HepG2 (cell line): ENCODE measurements at regions not wholly inside any gene's neighbourhood (a gene's known extent, or its start where the extent isn't known, plus 50 kb on each side); places are given as distances from the start of the nearest gene placed in this dataset.

Source experiments
- EZH2 ChIP-seq: conservative IDR thresholded peaks from 2 replicates; pipeline ENCODE4 v1.6.1; 2012; ENCODE audit warnings: mild to moderate bottlenecking, low read depth, low read length, moderate library complexity
- MEIS1 ChIP-seq: sonication (generic); formaldehyde crosslinking; IDR thresholded peaks from 2 replicates; pipeline ENCODE4 v1.9.0; 2021; ENCODE audit warnings: mild to moderate bottlenecking, missing genetic modification reagents, moderate library complexity, borderline replicate concordance
- POLR2G ChIP-seq: fragments of 200-400 bp; formaldehyde crosslinking; IDR thresholded peaks from 2 replicates; pipeline ENCODE4 v1.6.1; 2018; ENCODE audit warnings: mild to moderate bottlenecking, low read depth, low read length, moderate library complexity
- ZBTB38 ChIP-seq: sonication (generic); formaldehyde crosslinking; IDR thresholded peaks from 2 replicates; pipeline ENCODE4 v1.5.1; 2020; ENCODE audit warnings: mild to moderate bottlenecking, missing genetic modification reagents
- ZNF616 ChIP-seq: sonication (generic); formaldehyde crosslinking; IDR thresholded peaks from 2 replicates; pipeline ENCODE4 v1.5.0; 2020; ENCODE audit warnings: low read depth, mild to moderate bottlenecking, missing genetic modification reagents
- TF ChIP-seq, protein P1 (sequence below): sonication (generic); formaldehyde crosslinking; IDR thresholded peaks from 2 replicates; pipeline ENCODE4 v1.5.0; 2020; ENCODE audit warnings: mild to moderate bottlenecking, missing genetic modification reagents, moderate library complexity
- TF ChIP-seq, protein P2 (sequence below): sonication (generic); formaldehyde crosslinking; IDR thresholded peaks from 2 replicates; pipeline ENCODE4 v1.4.0; 2020; ENCODE audit warnings: missing genetic modification reagents
- TF ChIP-seq, protein P3 (sequence below): sonication (generic); formaldehyde crosslinking; IDR thresholded peaks from 2 replicates; pipeline ENCODE4 v1.4.0; 2020; ENCODE audit warnings: missing genetic modification reagents

DNA sequence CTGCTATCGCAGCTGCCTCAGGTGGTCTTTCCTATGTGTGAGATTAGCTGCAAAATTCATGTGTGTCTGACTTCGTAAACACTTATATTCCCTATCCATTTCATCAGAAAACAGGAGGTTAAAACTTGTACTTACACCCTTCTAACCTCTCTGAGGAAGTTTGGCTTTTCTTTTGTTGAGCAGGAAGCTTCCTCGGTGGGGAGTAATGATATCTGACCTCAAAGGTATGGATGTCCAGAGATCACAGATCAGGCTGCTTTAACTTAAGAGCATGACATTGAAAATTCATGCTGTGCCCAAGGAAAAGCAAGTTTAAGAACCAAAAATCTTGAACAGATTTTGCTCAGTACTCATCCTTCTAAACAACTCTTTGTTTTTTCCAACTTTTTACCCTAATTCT, 429.1 kb downstream of the STIM2 start:
- TF ChIP-seq, protein P1, sequence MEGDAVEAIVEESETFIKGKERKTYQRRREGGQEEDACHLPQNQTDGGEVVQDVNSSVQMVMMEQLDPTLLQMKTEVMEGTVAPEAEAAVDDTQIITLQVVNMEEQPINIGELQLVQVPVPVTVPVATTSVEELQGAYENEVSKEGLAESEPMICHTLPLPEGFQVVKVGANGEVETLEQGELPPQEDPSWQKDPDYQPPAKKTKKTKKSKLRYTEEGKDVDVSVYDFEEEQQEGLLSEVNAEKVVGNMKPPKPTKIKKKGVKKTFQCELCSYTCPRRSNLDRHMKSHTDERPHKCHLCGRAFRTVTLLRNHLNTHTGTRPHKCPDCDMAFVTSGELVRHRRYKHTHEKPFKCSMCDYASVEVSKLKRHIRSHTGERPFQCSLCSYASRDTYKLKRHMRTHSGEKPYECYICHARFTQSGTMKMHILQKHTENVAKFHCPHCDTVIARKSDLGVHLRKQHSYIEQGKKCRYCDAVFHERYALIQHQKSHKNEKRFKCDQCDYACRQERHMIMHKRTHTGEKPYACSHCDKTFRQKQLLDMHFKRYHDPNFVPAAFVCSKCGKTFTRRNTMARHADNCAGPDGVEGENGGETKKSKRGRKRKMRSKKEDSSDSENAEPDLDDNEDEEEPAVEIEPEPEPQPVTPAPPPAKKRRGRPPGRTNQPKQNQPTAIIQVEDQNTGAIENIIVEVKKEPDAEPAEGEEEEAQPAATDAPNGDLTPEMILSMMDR (CRISPR knock-in tag), result no peak
- no peak for TF ChIP-seq MEIS1 (CRISPR knock-in tag)
- TF ChIP-seq POLR2G, result no peak
- TF ChIP-seq, protein P2, sequence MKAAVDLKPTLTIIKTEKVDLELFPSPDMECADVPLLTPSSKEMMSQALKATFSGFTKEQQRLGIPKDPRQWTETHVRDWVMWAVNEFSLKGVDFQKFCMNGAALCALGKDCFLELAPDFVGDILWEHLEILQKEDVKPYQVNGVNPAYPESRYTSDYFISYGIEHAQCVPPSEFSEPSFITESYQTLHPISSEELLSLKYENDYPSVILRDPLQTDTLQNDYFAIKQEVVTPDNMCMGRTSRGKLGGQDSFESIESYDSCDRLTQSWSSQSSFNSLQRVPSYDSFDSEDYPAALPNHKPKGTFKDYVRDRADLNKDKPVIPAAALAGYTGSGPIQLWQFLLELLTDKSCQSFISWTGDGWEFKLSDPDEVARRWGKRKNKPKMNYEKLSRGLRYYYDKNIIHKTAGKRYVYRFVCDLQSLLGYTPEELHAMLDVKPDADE (CRISPR knock-in tag), result no peak
- TF ChIP-seq ZNF616 (CRISPR knock-in tag), result no peak
- TF ChIP-seq, protein P3, sequence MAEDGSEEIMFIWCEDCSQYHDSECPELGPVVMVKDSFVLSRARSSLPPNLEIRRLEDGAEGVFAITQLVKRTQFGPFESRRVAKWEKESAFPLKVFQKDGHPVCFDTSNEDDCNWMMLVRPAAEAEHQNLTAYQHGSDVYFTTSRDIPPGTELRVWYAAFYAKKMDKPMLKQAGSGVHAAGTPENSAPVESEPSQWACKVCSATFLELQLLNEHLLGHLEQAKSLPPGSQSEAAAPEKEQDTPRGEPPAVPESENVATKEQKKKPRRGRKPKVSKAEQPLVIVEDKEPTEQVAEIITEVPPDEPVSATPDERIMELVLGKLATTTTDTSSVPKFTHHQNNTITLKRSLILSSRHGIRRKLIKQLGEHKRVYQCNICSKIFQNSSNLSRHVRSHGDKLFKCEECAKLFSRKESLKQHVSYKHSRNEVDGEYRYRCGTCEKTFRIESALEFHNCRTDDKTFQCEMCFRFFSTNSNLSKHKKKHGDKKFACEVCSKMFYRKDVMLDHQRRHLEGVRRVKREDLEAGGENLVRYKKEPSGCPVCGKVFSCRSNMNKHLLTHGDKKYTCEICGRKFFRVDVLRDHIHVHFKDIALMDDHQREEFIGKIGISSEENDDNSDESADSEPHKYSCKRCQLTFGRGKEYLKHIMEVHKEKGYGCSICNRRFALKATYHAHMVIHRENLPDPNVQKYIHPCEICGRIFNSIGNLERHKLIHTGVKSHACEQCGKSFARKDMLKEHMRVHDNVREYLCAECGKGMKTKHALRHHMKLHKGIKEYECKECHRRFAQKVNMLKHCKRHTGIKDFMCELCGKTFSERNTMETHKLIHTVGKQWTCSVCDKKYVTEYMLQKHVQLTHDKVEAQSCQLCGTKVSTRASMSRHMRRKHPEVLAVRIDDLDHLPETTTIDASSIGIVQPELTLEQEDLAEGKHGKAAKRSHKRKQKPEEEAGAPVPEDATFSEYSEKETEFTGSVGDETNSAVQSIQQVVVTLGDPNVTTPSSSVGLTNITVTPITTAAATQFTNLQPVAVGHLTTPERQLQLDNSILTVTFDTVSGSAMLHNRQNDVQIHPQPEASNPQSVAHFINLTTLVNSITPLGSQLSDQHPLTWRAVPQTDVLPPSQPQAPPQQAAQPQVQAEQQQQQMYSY (CRISPR knock-in tag), result no peak
- no peak for TF ChIP-seq ZBTB38 (CRISPR knock-in tag)
- TF ChIP-seq EZH2, result no peak
